ENCODE measurements at regions not wholly inside any gene's neighbourhood (a gene's known extent, or its start where the extent isn't known, plus 50 kb on each side); places are given as distances from the start of the nearest gene placed in this dataset.

- no peak for FAIRE-seq
These were observed 233.9 kb downstream of the MRPL39 start for GRCh38 chr21:25373126-25374082.

GRCh38 chr21:25371841-25372425, 235.3 kb downstream of the MRPL39 start:
- no peak for FAIRE-seq

- FAIRE-seq, result no peak
These were observed 237.0 kb downstream of the MRPL39 start for GRCh38 chr21:25370311-25370744.

- no peak for FAIRE-seq
These were observed 237.6 kb downstream of the MRPL39 start for GRCh38 chr21:25369524-25370300.

GRCh38 chr21:25368531-25368930, 238.8 kb downstream of the MRPL39 start:
- FAIRE-seq, result no peak

- FAIRE-seq, result no peak
These were observed 241.2 kb downstream of the MRPL39 start for GRCh38 chr21:25366116-25366515.

GRCh38 chr21:25362375-25363267, 244.7 kb downstream of the MRPL39 start:
- no peak for FAIRE-seq

- FAIRE-seq, result no peak
These were observed 245.5 kb downstream of the MRPL39 start for GRCh38 chr21:25361765-25362164.

- FAIRE-seq, result no peak
These were observed 246.2 kb downstream of the MRPL39 start for GRCh38 chr21:25361097-25361496.

- no peak for FAIRE-seq
These were observed 246.7 kb downstream of the MRPL39 start for GRCh38 chr21:25360593-25360992.

GRCh38 chr21:25359724-25360123, 247.6 kb downstream of the MRPL39 start:
- FAIRE-seq, result no peak

GRCh38 chr21:25350056-25350455, 257.2 kb downstream of the MRPL39 start:
- no peak for FAIRE-seq

GRCh38 chr21:25343774-25344545, 263.3 kb downstream of the MRPL39 start:
- FAIRE-seq, result no peak

GRCh38 chr21:25342816-25343215, 264.5 kb downstream of the MRPL39 start:
- FAIRE-seq, result no peak

- FAIRE-seq, result no peak
These were observed 265.3 kb downstream of the MRPL39 start for GRCh38 chr21:25341981-25342380.

GRCh38 chr21:25338415-25338814, 268.9 kb downstream of the MRPL39 start:
- FAIRE-seq, result no peak

- FAIRE-seq, result no peak
These were observed 273.1 kb downstream of the MRPL39 start for GRCh38 chr21:25334046-25334730.

- FAIRE-seq, result no peak
These were observed 276.0 kb downstream of the MRPL39 start for GRCh38 chr21:25331286-25331685.

- no peak for FAIRE-seq
These were observed 277.0 kb downstream of the MRPL39 start for GRCh38 chr21:25330266-25330665.

- FAIRE-seq, result no peak
These were observed 278.0 kb downstream of the MRPL39 start for GRCh38 chr21:25329227-25329825.

Data from islet of Langerhans (tissue), 1 donor.